Stimulated activated CD4-positive, alpha-beta T cell treated with anti-CD3 and anti-CD28 coated beads, Interleukin-1b, Interleukin-23, amount 100 ng/mL, for 24 hours (primary cell): ENCODE measurements at regions not wholly inside any gene's neighbourhood (a gene's known extent, or its start where the extent isn't known, plus 50 kb on each side); places are given as distances from the start of the nearest gene placed in this dataset.

ENCODE experiments used
- DNase-seq, 4 experiments: peaks; one replicate each; pipeline ENCODE4 v3.0.0-alpha.2; 2020; ENCODE audit warnings: low read depth in 4 of 4, low spot score in 1 of 4

GRCh38 chr14:101347893-101348777 lies 213.2 kb upstream of the DIO3 start:
- DNase-seq, result no peak

- DNase-seq, result no peak
These were observed 212.2 kb upstream of the DIO3 start for GRCh38 chr14:101349108-101349507.

GRCh38 chr14:101350021-101350420 lies 211.3 kb upstream of the DIO3 start:
- DNase-seq, result no peak

- no peak for DNase-seq
These were observed 210.6 kb upstream of the DIO3 start for GRCh38 chr14:101350691-101351090.

- no peak for DNase-seq
These were observed 210.1 kb upstream of the DIO3 start for GRCh38 chr14:101351146-101351545.

- DNase-seq, result no peak
These were observed 209.5 kb upstream of the DIO3 start for GRCh38 chr14:101351769-101352168.

- no peak for DNase-seq
These were observed 208.7 kb upstream of the DIO3 start for GRCh38 chr14:101352567-101352966.

- DNase-seq, result no peak
These were observed 207.9 kb upstream of the DIO3 start for GRCh38 chr14:101353422-101353821.

GRCh38 chr14:101354726-101355125 lies 206.6 kb upstream of the DIO3 start:
- no peak for DNase-seq

GRCh38 chr14:101355284-101355683 lies 206.0 kb upstream of the DIO3 start:
- DNase-seq, result no peak

GRCh38 chr14:101357038-101357437 lies 204.3 kb upstream of the DIO3 start:
- no peak for DNase-seq

- DNase-seq, result no peak
These were observed 203.6 kb upstream of the DIO3 start for GRCh38 chr14:101357559-101358319.

GRCh38 chr14:101358320-101359125 lies 202.8 kb upstream of the DIO3 start:
- DNase-seq, result no peak

GRCh38 chr14:101359221-101360053 lies 201.9 kb upstream of the DIO3 start:
- DNase-seq, result no peak

GRCh38 chr14:101360054-101360911 lies 201.0 kb upstream of the DIO3 start:
- no peak for DNase-seq

GRCh38 chr14:101361044-101361443 lies 200.3 kb upstream of the DIO3 start:
- DNase-seq, result no peak

GRCh38 chr14:101361451-101362433 lies 199.6 kb upstream of the DIO3 start:
- no peak for DNase-seq

GRCh38 chr14:101362529-101363260 lies 198.6 kb upstream of the DIO3 start:
- DNase-seq, result no peak
